H1 (cell line): ENCODE measurements at regions not wholly inside any gene's neighbourhood (a gene's known extent, or its start where the extent isn't known, plus 50 kb on each side); places are given as distances from the start of the nearest gene placed in this dataset.

Experiments
- CTCF ChIA-PET: fragments of 300-600 bp; sonication (Branson Sonifier 250); formaldehyde crosslinking; loops from one replicate; lab custom pipeline; 2021; ENCODE audit not compliant: partially characterized antibody; lab: Charles Lee
- POLR2A ChIA-PET: fragments of 300-600 bp; sonication (Branson Sonifier 250); formaldehyde crosslinking; loops from one replicate; lab custom pipeline; 2021; ENCODE audit warnings: inconsistent platforms; ENCODE audit not compliant: partially characterized antibody; lab: Charles Lee
- DNase-seq, 2 experiments: peaks; one replicate each; pipeline versions ENCODE4 v3.0.0 to v3.0.0-alpha.2; 2010 to 2022; ENCODE audit warnings: low spot score in 2 of 2, low read depth in 1 of 2, mixed read lengths in 1 of 2
- FAIRE-seq: peaks from 2 replicates; lab custom pipeline; 2011; peaks lifted over from hg19 to GRCh38; lab: Jason Lieb, UNC
- H2AFZ ChIP-seq: 2 replicates; pipeline ENCODE4 v1.8.1; 2012; ENCODE audit warnings: low read length, inconsistent platforms
- H2AK5ac ChIP-seq: 2 replicates; pipeline ENCODE4 v1.6.1; 2013; ENCODE audit warnings: low read depth, low read length
- H2BK120ac ChIP-seq: replicated peaks from 2 replicates; pipeline ENCODE3; 2013; ENCODE audit warnings: low read depth, low read length, inconsistent platforms
- H2BK12ac ChIP-seq: 2 replicates; pipeline ENCODE4 v1.6.1; 2013; ENCODE audit warnings: low read depth, low read length
- H2BK15ac ChIP-seq: 2 replicates; pipeline ENCODE4 v1.6.1; 2013; ENCODE audit warnings: low read length
- H2BK20ac ChIP-seq: 2 replicates; pipeline ENCODE4 v1.6.1; 2013; ENCODE audit warnings: low read length
- H2BK5ac ChIP-seq: 2 replicates; pipeline ENCODE4 v1.6.1; 2013; ENCODE audit warnings: low read depth, low read length
- H3K14ac ChIP-seq: 2 replicates; pipeline ENCODE4 v1.6.1; 2013; ENCODE audit warnings: inconsistent platforms; ENCODE audit not compliant: insufficient read length
- H3K18ac ChIP-seq: 2 replicates; pipeline ENCODE4 v1.6.1; 2013; ENCODE audit warnings: low read length; ENCODE audit errors: extremely low read depth
- H3K23ac ChIP-seq: 2 replicates; pipeline ENCODE4 v1.6.1; 2013; ENCODE audit warnings: inconsistent platforms; ENCODE audit not compliant: insufficient read length
- H3K23me2 ChIP-seq: 2 replicates; pipeline ENCODE4 v1.6.1; 2013; ENCODE audit warnings: low read depth, low read length
- H3K27ac ChIP-seq: 2 replicates; pipeline ENCODE4 v1.6.1; 2011; ENCODE audit warnings: low read depth, low read length, inconsistent platforms
- H3K27me3 ChIP-seq, 4 experiments: replicated peaks in 1 of 4; 1 replicate in 1 of 4; 2 replicates in 3 of 4; pipeline versions ENCODE4 v1.6.1 to v1.8.1; 2011 to 2013; ENCODE audit warnings: low read length in 3 of 4, mild to moderate bottlenecking in 3 of 4, inconsistent platforms in 2 of 4, mixed read lengths in 2 of 4, moderate library complexity in 1 of 4; ENCODE audit not compliant: control insufficient read depth in 3 of 4, insufficient read depth in 3 of 4; ENCODE audit errors: extremely low read depth in 1 of 4
- H3K36me3 ChIP-seq, 4 experiments: 2 replicates each; pipeline versions ENCODE4 v1.6.1 to v1.8.1; 2011 to 2013; ENCODE audit warnings: mild to moderate bottlenecking in 4 of 4, low read length in 3 of 4, moderate library complexity in 2 of 4, control low read depth in 1 of 4, inconsistent platforms in 1 of 4; ENCODE audit not compliant: insufficient read depth in 4 of 4, control insufficient read depth in 2 of 4
- H3K4ac ChIP-seq: replicated peaks from 2 replicates; pipeline ENCODE3; 2013; ENCODE audit warnings: low read length, low read depth, mixed read lengths, inconsistent platforms; ENCODE audit not compliant: insufficient read length
- H3K4me1 ChIP-seq, 4 experiments: replicated peaks in 1 of 4; 1 replicate in 1 of 4; 2 replicates in 3 of 4; pipeline versions ENCODE4 v1.6.1 to v1.8.1; 2011 to 2013; ENCODE audit warnings: low read length in 3 of 4, inconsistent platforms in 2 of 4, mixed read lengths in 1 of 4; ENCODE audit not compliant: insufficient read depth in 4 of 4, control insufficient read depth in 3 of 4
- H3K4me2 ChIP-seq, 2 experiments: 2 replicates each; pipeline versions ENCODE4 v1.6.1 to v1.8.1; 2011 to 2013; ENCODE audit warnings: low read depth in 2 of 2, low read length in 2 of 2, control low read depth in 1 of 2, inconsistent platforms in 1 of 2, mild to moderate bottlenecking in 1 of 2; ENCODE audit not compliant: insufficient read depth in 1 of 2
- H3K4me3 ChIP-seq, 4 experiments: fragments of 200-600, 300-600 bp in 1 of 4; sonication (generic), shearing (Covaris generic), sonication (Bioruptor Twin) in 1 of 4; 2 replicates each; pipeline versions ENCODE4 v1.5.1 to v1.8.1; 2011 to 2016; ENCODE audit warnings: low read length in 4 of 4, low read depth in 3 of 4, control low read depth in 2 of 4, inconsistent platforms in 2 of 4, mild to moderate bottlenecking in 2 of 4, mixed read lengths in 1 of 4, moderate library complexity in 1 of 4; ENCODE audit not compliant: insufficient read depth in 2 of 4; ENCODE audit errors: extremely low read depth in 1 of 4
- H3K56ac ChIP-seq: replicated peaks from 2 replicates; pipeline ENCODE3; 2013; ENCODE audit warnings: low read depth, mild to moderate bottlenecking, mixed read lengths, low read length, inconsistent platforms; ENCODE audit not compliant: insufficient read length
- H3K79me1 ChIP-seq: 2 replicates; pipeline ENCODE4 v1.6.1; 2013; ENCODE audit warnings: low read depth, low read length, control low read depth
- H3K79me2 ChIP-seq, 2 experiments: 2 replicates each; pipeline versions ENCODE4 v1.6.1 to v1.8.1; 2012 to 2013; ENCODE audit warnings: low read length in 2 of 2, mild to moderate bottlenecking in 2 of 2, inconsistent platforms in 1 of 2; ENCODE audit not compliant: insufficient read depth in 2 of 2, control insufficient read depth in 1 of 2
- H3K9ac ChIP-seq, 4 experiments: replicated peaks in 1 of 4; 1 replicate in 1 of 4; 2 replicates in 3 of 4; pipeline versions ENCODE4 v1.6.1 to v1.8.1; 2011 to 2013; ENCODE audit warnings: low read depth in 3 of 4, low read length in 3 of 4, control low read depth in 2 of 4, mild to moderate bottlenecking in 2 of 4, moderate library complexity in 2 of 4, inconsistent platforms in 1 of 4; ENCODE audit errors: extremely low read depth in 1 of 4
- H3K9me3 ChIP-seq, 2 experiments: 2 replicates each; pipeline versions ENCODE4 v1.6.1 to v1.8.1; 2012 to 2013; ENCODE audit warnings: mild to moderate bottlenecking in 2 of 2, moderate library complexity in 2 of 2, control low read depth in 1 of 2, inconsistent platforms in 1 of 2, low read depth in 1 of 2, low read length in 1 of 2, mixed read lengths in 1 of 2; ENCODE audit not compliant: insufficient read depth in 2 of 2
- H4K20me1 ChIP-seq, 2 experiments: replicated peaks in 1 of 2; 2 replicates each; pipeline versions ENCODE3 to v1.8.1; 2011 to 2013; ENCODE audit warnings: inconsistent platforms in 2 of 2, low read length in 2 of 2, mild to moderate bottlenecking in 1 of 2; ENCODE audit not compliant: insufficient read depth in 2 of 2, control insufficient read depth in 1 of 2
- H4K5ac ChIP-seq: 2 replicates; pipeline ENCODE4 v1.6.1; 2013; ENCODE audit warnings: low read length, low read depth, mixed read lengths, inconsistent platforms; ENCODE audit not compliant: insufficient read length
- H4K8ac ChIP-seq: 2 replicates; pipeline ENCODE4 v1.8.0; 2013; ENCODE audit warnings: mild to moderate bottlenecking, moderate library complexity, low read length, inconsistent platforms; ENCODE audit not compliant: insufficient read depth; ENCODE audit errors: extremely low read depth
- H4K91ac ChIP-seq: replicated peaks from 2 replicates; pipeline ENCODE3; 2013; ENCODE audit warnings: low read length, mixed read lengths, inconsistent platforms; ENCODE audit not compliant: insufficient read length
- BRCA1 ChIP-seq: IDR thresholded peaks from 2 replicates; pipeline ENCODE4 v1.6.1; 2012; ENCODE audit warnings: low read depth, low read length, improper control_type of control experiment
- EGR1 ChIP-seq: IDR thresholded peaks from 2 replicates; pipeline ENCODE4 v1.6.1; 2011; ENCODE audit warnings: low read depth, low read length, borderline replicate concordance
- GABPA ChIP-seq: IDR thresholded peaks from 2 replicates; pipeline ENCODE4 v1.6.1; 2011; ENCODE audit warnings: mild to moderate bottlenecking, low read length, moderate library complexity, borderline replicate concordance; ENCODE audit not compliant: insufficient read depth
- JUND ChIP-seq: IDR thresholded peaks from 2 replicates; pipeline ENCODE4 v1.6.1; 2011; ENCODE audit warnings: mild to moderate bottlenecking, improper control_type of control experiment, low read length
- NANOG ChIP-seq: IDR thresholded peaks from 2 replicates; pipeline ENCODE4 v1.6.1; 2011; ENCODE audit warnings: low read length, low read depth, mild to moderate bottlenecking, inconsistent platforms; ENCODE audit not compliant: insufficient read depth, poor library complexity, severe bottlenecking
- NRF1 ChIP-seq: IDR thresholded peaks from 2 replicates; pipeline ENCODE4 v1.6.1; 2011; ENCODE audit warnings: mild to moderate bottlenecking, low read depth, low read length, improper control_type of control experiment
- SIRT6 ChIP-seq: IDR thresholded peaks from one replicate; pipeline ENCODE4 v1.7.1; 2012; ENCODE audit warnings: low read length, inconsistent platforms
- SIX5 ChIP-seq: IDR thresholded peaks from 2 replicates; pipeline ENCODE4 v1.6.1; 2011; ENCODE audit warnings: mild to moderate bottlenecking, low read depth, low read length
- TCF12 ChIP-seq: IDR thresholded peaks from 2 replicates; pipeline ENCODE4 v1.6.1; 2011; ENCODE audit warnings: low read depth, mild to moderate bottlenecking, low read length
- WGBS, 2 experiments: shearing (Covaris generic) in 1 of 2; methylation state at CpG; one replicate each; pipeline versions ENCODE4 v1.1.6 to v1.1.7; 2013 to 2015; ENCODE audit warnings: low lambda C conversion rate in 2 of 2, mixed read lengths in 2 of 2, inconsistent platforms in 1 of 2, low coverage in 1 of 2, missing lambda C conversion rate in 1 of 2; ENCODE audit not compliant: insufficient replicate concordance in 2 of 2, insufficient coverage in 1 of 2, insufficient read length in 1 of 2; ENCODE audit errors: extremely low coverage in 1 of 2, missing lambda C conversion rate in 1 of 2; 5-methylcytosine and 5-hydroxymethylcytosine counted together
- TF ChIP-seq, protein P1 (sequence below): IDR thresholded peaks from 2 replicates; pipeline ENCODE4 v1.6.1; 2011; ENCODE audit warnings: low read depth, mild to moderate bottlenecking, low read length; ENCODE audit not compliant: insufficient read depth

DNA sequence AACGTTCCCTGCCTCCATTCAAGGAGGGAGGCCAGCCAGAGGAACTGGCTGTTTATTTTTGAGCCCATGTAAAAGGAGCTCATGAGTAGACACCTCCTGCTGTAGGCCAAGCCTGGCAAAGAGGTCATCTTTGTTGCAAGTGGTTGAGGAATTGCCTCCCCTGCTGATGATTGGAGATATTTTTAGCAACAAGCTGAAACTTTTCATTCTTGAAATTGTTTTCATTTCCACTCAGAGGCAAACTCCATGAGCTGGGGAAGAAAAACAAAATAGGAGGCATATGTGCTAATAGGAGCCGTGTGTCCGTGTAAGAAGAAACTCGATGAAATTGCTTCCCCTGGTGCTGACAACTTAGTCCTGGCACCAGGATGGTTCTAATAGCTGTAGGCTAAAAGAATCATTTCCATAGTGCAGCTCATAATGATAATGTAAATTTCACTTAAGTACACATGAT, 440.1 kb upstream of the FAR2 start:
- no peak overlapping the region for H3K27ac ChIP-seq
- no peak overlapping the region for H3K56ac ChIP-seq
- H2BK15ac ChIP-seq: no peak overlapping the region
- H3K4ac ChIP-seq: no peak overlapping the region
- H4K20me1 ChIP-seq: no peaks in the 10 kb centered on the region
- peak overlapping the region; percentile 17; the same call in 1 of the 2 replicates for H2AFZ ChIP-seq
- H3K79me2 ChIP-seq: no peaks in the 10 kb centered on the region
- 94% methylated on average over 4 of the region's 4 CpGs; no CpG with 5 or more reads in 1 of the 2 experiments for WGBS, 2 experiments
- POLR2A ChIA-PET: no interaction called here
- no peaks in the 10 kb centered on the region for H3K27me3 ChIP-seq
- no peaks in the 10 kb centered on the region for H3K4me1 ChIP-seq
- no peak overlapping the region for H3K23ac ChIP-seq
- H3K4me3 ChIP-seq: no peak overlapping the region
- no peak overlapping the region for H3K18ac ChIP-seq
- no peaks in the 10 kb centered on the region for H3K9me3 ChIP-seq
- no peaks in the 10 kb centered on the region for H3K79me1 ChIP-seq
- no peak overlapping the region for H2AK5ac ChIP-seq
- CTCF ChIA-PET: interaction anchor here (1.2 to 1.8 kb wide), 2 partner anchors 8 to 12 kb away, joined by 5 read pairs; no protein-coding TSS in a partner anchor
- no peaks in the 10 kb centered on the region for H3K36me3 ChIP-seq
- H4K91ac ChIP-seq: no peak overlapping the region
- no peak overlapping the region for H2BK5ac ChIP-seq
- DNase-seq (no peak), FAIRE-seq (no peak)
- H2BK120ac ChIP-seq: no peak overlapping the region
- H3K9ac ChIP-seq: no peak overlapping the region
- no peak overlapping the region for H3K4me2 ChIP-seq
- no peak overlapping the region for H4K5ac ChIP-seq
- no peak overlapping the region for H2BK12ac ChIP-seq
- no peaks in the 10 kb centered on the region for H3K23me2 ChIP-seq
- no peak overlapping the region for H3K14ac ChIP-seq
- H2BK20ac ChIP-seq: no peak overlapping the region
- H4K8ac ChIP-seq: no peak overlapping the region
- TF ChIP-seq NANOG (no peak), SIRT6 (no peak), EGR1 (no peak), TCF12 (no peak), JUND (no peak), BRCA1 (no peak), SIX5 (no peak), NRF1 (no peak), GABPA (no peak)
- TF ChIP-seq, protein P1, sequence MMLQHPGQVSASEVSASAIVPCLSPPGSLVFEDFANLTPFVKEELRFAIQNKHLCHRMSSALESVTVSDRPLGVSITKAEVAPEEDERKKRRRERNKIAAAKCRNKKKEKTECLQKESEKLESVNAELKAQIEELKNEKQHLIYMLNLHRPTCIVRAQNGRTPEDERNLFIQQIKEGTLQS: no peak
